ENCODE measurements at regions not wholly inside any gene's neighbourhood (a gene's known extent, or its start where the extent isn't known, plus 50 kb on each side); places are given as distances from the start of the nearest gene placed in this dataset.

DNA sequence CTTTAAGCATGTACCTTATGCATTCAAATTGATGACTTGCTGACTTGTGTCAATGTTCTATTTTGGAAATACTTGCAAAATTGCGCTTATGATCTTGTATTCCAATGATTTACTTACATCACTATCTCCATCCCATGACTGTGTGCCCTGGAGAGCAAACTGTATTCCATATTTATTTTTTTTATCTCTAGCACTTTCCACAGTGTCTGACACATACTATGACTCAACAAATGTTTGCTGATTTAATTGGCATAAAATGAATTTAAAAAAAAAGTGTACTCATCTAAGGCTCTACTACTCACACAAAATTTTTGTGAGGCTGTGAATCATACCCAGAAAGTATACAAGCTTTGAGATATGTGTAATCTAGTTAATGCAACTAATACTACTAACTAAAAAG, 1066.8 kb upstream of the ADGRL3 start:
- H3K4me3 ChIP-seq, result no peak overlapping the region
- no peaks in the 10 kb centered on the region for H3K27me3 ChIP-seq
- H3K36me3 ChIP-seq, result no peaks in the 10 kb centered on the region
- H3K9me3 ChIP-seq (ENCODE audit: low read depth), result no peaks in the 10 kb centered on the region
- TF ChIP-seq, protein P1, sequence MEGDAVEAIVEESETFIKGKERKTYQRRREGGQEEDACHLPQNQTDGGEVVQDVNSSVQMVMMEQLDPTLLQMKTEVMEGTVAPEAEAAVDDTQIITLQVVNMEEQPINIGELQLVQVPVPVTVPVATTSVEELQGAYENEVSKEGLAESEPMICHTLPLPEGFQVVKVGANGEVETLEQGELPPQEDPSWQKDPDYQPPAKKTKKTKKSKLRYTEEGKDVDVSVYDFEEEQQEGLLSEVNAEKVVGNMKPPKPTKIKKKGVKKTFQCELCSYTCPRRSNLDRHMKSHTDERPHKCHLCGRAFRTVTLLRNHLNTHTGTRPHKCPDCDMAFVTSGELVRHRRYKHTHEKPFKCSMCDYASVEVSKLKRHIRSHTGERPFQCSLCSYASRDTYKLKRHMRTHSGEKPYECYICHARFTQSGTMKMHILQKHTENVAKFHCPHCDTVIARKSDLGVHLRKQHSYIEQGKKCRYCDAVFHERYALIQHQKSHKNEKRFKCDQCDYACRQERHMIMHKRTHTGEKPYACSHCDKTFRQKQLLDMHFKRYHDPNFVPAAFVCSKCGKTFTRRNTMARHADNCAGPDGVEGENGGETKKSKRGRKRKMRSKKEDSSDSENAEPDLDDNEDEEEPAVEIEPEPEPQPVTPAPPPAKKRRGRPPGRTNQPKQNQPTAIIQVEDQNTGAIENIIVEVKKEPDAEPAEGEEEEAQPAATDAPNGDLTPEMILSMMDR (IDR thresholded peaks at IDR 0.05; ENCODE audit: low read depth, low read length), result no peak
- H3K4me1 ChIP-seq (ENCODE audit: low read depth), result no peaks in the 10 kb centered on the region
- DNase-seq (ENCODE audit: low read depth in 1 of 2, low spot score in 1 of 2), result peak in 1 of 2 donors; percentile 0
- no peak overlapping the region for H3K27ac ChIP-seq

DNA sequence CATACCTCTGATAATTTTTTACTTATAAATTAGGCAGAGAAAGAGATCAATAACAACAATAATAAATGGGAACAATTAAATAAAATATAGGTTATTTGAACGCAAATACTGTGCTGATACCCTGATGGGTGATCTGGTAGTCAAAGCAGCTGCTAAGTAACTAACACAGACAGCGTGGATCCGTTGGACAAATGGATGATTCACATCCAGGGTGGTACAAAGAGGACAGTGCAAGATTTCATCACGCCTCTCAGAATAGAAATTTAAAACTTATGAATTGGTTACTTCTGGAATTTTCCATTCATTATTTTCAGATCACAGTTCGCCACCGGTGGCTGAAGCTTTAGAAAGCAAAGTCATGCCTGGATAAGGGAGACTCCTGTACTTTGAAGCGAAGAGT, 1066.0 kb upstream of the ADGRL3 start:
- no peaks in the 10 kb centered on the region for H3K4me1 ChIP-seq (ENCODE audit: low read depth)
- TF ChIP-seq, protein P1 (IDR thresholded peaks at IDR 0.05; ENCODE audit: low read depth, low read length), result no peak
- no peak overlapping the region for H3K27ac ChIP-seq
- H3K4me3 ChIP-seq, result no peak overlapping the region
- H3K36me3 ChIP-seq, result no peaks in the 10 kb centered on the region
- H3K27me3 ChIP-seq, result no peaks in the 10 kb centered on the region
- no peak for DNase-seq (ENCODE audit: low read depth in 1 of 2, low spot score in 1 of 2)
- H3K9me3 ChIP-seq (ENCODE audit: low read depth), result no peaks in the 10 kb centered on the region

DNA sequence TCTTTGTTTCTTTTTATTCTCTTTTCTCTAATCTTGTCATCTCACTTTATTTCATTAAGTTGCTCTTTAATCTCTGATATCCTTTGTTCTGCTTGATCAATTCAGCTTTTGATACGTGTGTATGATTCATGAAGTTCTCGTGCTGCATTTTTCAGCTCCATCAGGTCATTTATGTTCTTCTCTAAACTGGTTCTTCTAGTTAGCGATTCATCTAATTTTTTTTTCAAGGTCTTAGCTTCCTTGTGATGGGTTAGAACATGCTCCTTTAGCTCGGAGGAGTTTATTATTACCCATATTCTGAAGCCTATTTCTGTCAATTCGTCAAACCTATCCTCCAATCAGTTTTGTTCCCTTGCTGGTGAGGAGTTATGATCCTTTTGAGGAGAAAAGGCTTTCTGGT, 1045.0 kb upstream of the ADGRL3 start:
- Histone ChIP-seq H3K4me3 (no peak overlapping the region), H3K27me3 (no peaks in the 10 kb centered on the region), H3K9me3 (ENCODE audit: low read depth) (no peaks in the 10 kb centered on the region), H3K36me3 (no peaks in the 10 kb centered on the region), H3K4me1 (ENCODE audit: low read depth) (no peaks in the 10 kb centered on the region), H3K27ac (no peak overlapping the region)
- TF ChIP-seq, protein P1 (IDR thresholded peaks at IDR 0.05; ENCODE audit: low read depth, low read length), result no peak
- DNase-seq (ENCODE audit: low read depth in 1 of 2, low spot score in 1 of 2), result no peak

DNA sequence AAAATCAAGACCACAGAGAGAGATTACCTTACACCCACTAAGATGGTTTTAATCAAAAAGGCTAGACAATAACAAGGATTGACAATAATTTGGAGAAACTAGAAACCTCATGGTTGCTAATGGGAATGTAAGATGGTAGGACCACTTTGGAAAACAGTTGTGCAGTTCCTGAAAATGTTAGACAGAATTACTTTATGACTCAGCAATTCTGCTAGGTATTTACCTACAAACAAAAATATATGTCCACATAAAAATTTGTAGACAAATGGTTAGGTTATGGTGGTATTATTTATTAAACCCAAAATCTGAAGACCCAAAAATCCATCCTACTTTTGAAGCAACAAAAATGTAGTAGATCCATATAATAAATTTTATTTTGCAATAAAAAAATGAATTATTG, 1027.0 kb upstream of the ADGRL3 start:
- Histone ChIP-seq H3K27ac (no peak overlapping the region), H3K36me3 (no peaks in the 10 kb centered on the region), H3K4me1 (ENCODE audit: low read depth) (no peaks in the 10 kb centered on the region), H3K27me3 (no peaks in the 10 kb centered on the region), H3K4me3 (no peak overlapping the region), H3K9me3 (ENCODE audit: low read depth) (no peaks in the 10 kb centered on the region)
- DNase-seq (ENCODE audit: low read depth in 1 of 2, low spot score in 1 of 2), result no peak
- TF ChIP-seq, protein P1 (IDR thresholded peaks at IDR 0.05; ENCODE audit: low read depth, low read length), result no peak

DNA sequence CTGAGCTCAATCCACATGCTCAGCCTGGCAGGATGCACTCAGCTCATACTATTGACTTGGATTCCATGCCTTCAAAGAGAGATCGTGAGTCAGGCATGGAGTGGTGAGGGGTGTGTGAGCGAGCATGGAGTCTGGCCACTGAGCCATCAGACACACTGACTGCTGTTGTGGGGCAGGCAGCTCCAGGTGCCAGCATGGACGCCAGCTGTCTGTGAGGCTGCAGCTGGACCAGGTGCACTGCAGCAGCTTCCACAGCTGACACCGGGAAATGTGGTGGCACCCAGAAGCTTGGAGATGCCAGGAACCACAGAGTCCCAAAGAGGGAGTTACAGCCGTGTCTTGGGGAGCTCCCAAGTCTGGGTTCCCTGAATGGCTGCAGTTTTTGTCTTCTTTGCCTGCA, 1026.4 kb upstream of the ADGRL3 start:
- no peak overlapping the region for H3K27ac ChIP-seq
- no peak for DNase-seq (ENCODE audit: low read depth in 1 of 2, low spot score in 1 of 2)
- H3K9me3 ChIP-seq (ENCODE audit: low read depth), result no peaks in the 10 kb centered on the region
- no peaks in the 10 kb centered on the region for H3K36me3 ChIP-seq
- TF ChIP-seq, protein P1 (IDR thresholded peaks at IDR 0.05; ENCODE audit: low read depth, low read length), result no peak
- H3K27me3 ChIP-seq, result no peaks in the 10 kb centered on the region
- no peaks in the 10 kb centered on the region for H3K4me1 ChIP-seq (ENCODE audit: low read depth)
- H3K4me3 ChIP-seq, result no peak overlapping the region

DNA sequence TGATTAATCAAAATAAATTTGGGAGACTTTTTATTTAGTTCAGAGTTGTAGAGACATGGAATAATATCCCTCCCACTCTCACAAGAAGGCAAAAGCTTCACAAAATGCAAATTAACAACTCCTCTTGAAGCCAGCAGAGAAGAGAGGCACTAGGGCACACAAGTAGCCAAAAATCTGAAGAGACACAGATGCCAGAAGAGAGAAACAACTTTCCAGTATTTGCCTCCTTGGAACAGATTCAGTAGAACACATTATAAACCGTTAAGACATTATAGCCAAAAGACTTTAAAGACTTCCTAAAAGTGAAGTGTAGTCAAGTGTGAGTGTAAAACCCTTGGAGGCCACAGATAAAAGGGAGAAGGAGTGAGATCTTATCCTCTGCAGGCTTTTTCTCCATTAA, 1024.9 kb upstream of the ADGRL3 start:
- H3K27me3 ChIP-seq, result no peaks in the 10 kb centered on the region
- DNase-seq (ENCODE audit: low read depth in 1 of 2, low spot score in 1 of 2), result no peak
- TF ChIP-seq, protein P1 (IDR thresholded peaks at IDR 0.05; ENCODE audit: low read depth, low read length), result no peak

More for the DNA sequence above, 1024.9 kb upstream of the ADGRL3 start:
- H3K4me3 ChIP-seq, result no peak overlapping the region
- H3K27ac ChIP-seq, result no peak overlapping the region
- H3K9me3 ChIP-seq (ENCODE audit: low read depth), result no peaks in the 10 kb centered on the region
- no peaks in the 10 kb centered on the region for H3K4me1 ChIP-seq (ENCODE audit: low read depth)
- no peaks in the 10 kb centered on the region for H3K36me3 ChIP-seq
